CD4-positive, alpha-beta T cell treated with Interleukin-4 for 4 hours (primary cell): ENCODE measurements at regions not wholly inside any gene's neighbourhood (a gene's known extent, or its start where the extent isn't known, plus 50 kb on each side); places are given as distances from the start of the nearest gene placed in this dataset.
A peak's percentile ranks its signal among the peaks of the same experiment; 100 is the strongest.
"Not testable (repeated sequence)": the region's sequence is repeated elsewhere in the genome, so short reads cannot be mapped to it uniquely, and the experiment has no call there.

Experiments used
- DNase-seq: peaks from one replicate; pipeline ENCODE4 v3.0.0-alpha.2; 2020

- no peak for DNase-seq
These were observed 52.6 kb upstream of the AGA start for GRCh38 chr4:177494791-177495190.

GRCh38 chr4:177495626-177496025 is 53.4 kb upstream of the AGA start:
- DNase-seq: not testable (repeated sequence)

- DNase-seq: no peak
These were observed 57.3 kb upstream of the AGA start for GRCh38 chr4:177499537-177499936.

- DNase-seq: no peak
These were observed 63.0 kb upstream of the AGA start for GRCh38 chr4:177505171-177505615.

GRCh38 chr4:177508662-177509061 is 66.4 kb upstream of the AGA start:
- no peak for DNase-seq

GRCh38 chr4:177509226-177509745 is 67.0 kb upstream of the AGA start:
- DNase-seq: no peak

- no peak for DNase-seq
These were observed 69.4 kb upstream of the AGA start for GRCh38 chr4:177511611-177512010.

GRCh38 chr4:177512646-177513045 is 70.4 kb upstream of the AGA start:
- no peak for DNase-seq

- no peak for DNase-seq
These were observed 75.6 kb upstream of the AGA start for GRCh38 chr4:177517862-177518261.

GRCh38 chr4:177519481-177520260 is 77.4 kb upstream of the AGA start:
- no peak for DNase-seq

GRCh38 chr4:177528620-177529019 is 86.4 kb upstream of the AGA start:
- no peak for DNase-seq

GRCh38 chr4:177530561-177530960 is 88.3 kb upstream of the AGA start:
- no peak for DNase-seq

GRCh38 chr4:177532358-177532757 is 90.1 kb upstream of the AGA start:
- no peak for DNase-seq

GRCh38 chr4:177534841-177535240 is 92.6 kb upstream of the AGA start:
- not testable (repeated sequence) for DNase-seq

GRCh38 chr4:177546745-177547144 is 104.5 kb upstream of the AGA start:
- DNase-seq: no peak

- DNase-seq: no peak
These were observed 105.7 kb upstream of the AGA start for GRCh38 chr4:177547985-177548384.

- DNase-seq: peak; percentile 9
These were observed 112.9 kb upstream of the AGA start for GRCh38 chr4:177555007-177555574.

- no peak for DNase-seq
These were observed 115.2 kb upstream of the AGA start for GRCh38 chr4:177557416-177557815.

GRCh38 chr4:177558995-177559394 is 116.8 kb upstream of the AGA start:
- DNase-seq: no peak

GRCh38 chr4:177562163-177562562 is 119.9 kb upstream of the AGA start:
- no peak for DNase-seq

- DNase-seq: no peak
These were observed 120.6 kb upstream of the AGA start for GRCh38 chr4:177562859-177563258.

- DNase-seq: no peak
These were observed 124.5 kb upstream of the AGA start for GRCh38 chr4:177566691-177567090.

- DNase-seq: no peak
These were observed 126.7 kb upstream of the AGA start for GRCh38 chr4:177568931-177569330.

- no peak for DNase-seq
These were observed 127.2 kb upstream of the AGA start for GRCh38 chr4:177569434-177569833.

GRCh38 chr4:177573507-177573906 is 131.3 kb upstream of the AGA start:
- DNase-seq: no peak
